SK-N-SH (cell line): ENCODE measurements at regions not wholly inside any gene's neighbourhood (a gene's known extent, or its start where the extent isn't known, plus 50 kb on each side); places are given as distances from the start of the nearest gene placed in this dataset.

ENCODE experiments used
- CTCF ChIA-PET: fragments of 300-600, 350-600 bp; formaldehyde crosslinking; extraction: SDS; loops from one replicate; lab custom pipeline; 2021; lab: Yijun Ruan, JAX
- POLR2A ChIA-PET: fragments of 350-600 bp; sonication (Branson Sonifier 250); formaldehyde crosslinking; extraction: SDS; loops from one replicate; lab custom pipeline; 2020; ENCODE audit warnings: antibody characterized with exemption, inconsistent platforms; lab: Yijun Ruan, JAX
- DNase-seq: peaks from one replicate; pipeline ENCODE4 v3.0.0; 2012
- H2AFZ ChIP-seq: fragments of 200-600 bp; sonication (generic); 2 replicates; pipeline ENCODE4 v1.8.1; 2016; ENCODE audit warnings: antibody characterized with exemption, mild to moderate bottlenecking, low read depth
- H3F3A ChIP-seq: fragments of 200-600 bp; sonication (generic); replicated peaks from 2 replicates; pipeline ENCODE3; 2016; ENCODE audit warnings: antibody characterized with exemption, mild to moderate bottlenecking; ENCODE audit not compliant: insufficient read depth
- H3K27ac ChIP-seq, 2 experiments: fragments of 200-500 bp in 1 of 2; fragments of 200-600 bp in 1 of 2; sonication (Bioruptor generic) in 1 of 2; sonication (generic), shearing (Covaris generic) in 1 of 2; 2 replicates each; pipeline versions ENCODE4 v1.5.1 to v1.6.1; 2014 to 2016; ENCODE audit warnings: low read depth in 2 of 2, inconsistent platforms in 1 of 2, low read length in 1 of 2, mild to moderate bottlenecking in 1 of 2, mixed read lengths in 1 of 2
- H3K27me3 ChIP-seq: fragments of 200-600 bp; sonication (generic), shearing (Covaris generic); 2 replicates; pipeline ENCODE4 v1.6.1; 2016; ENCODE audit warnings: mixed run types; ENCODE audit not compliant: insufficient read depth
- H3K36me3 ChIP-seq, 2 experiments: fragments of 200-500 bp in 1 of 2; fragments of 200-600 bp in 1 of 2; sonication (Bioruptor generic) in 1 of 2; sonication (generic) in 1 of 2; replicated peaks in 1 of 2; 2 replicates each; pipeline versions ENCODE3 to v1.5.1; 2014 to 2016; ENCODE audit warnings: low read length in 1 of 2, mild to moderate bottlenecking in 1 of 2; ENCODE audit not compliant: insufficient read depth in 2 of 2, control insufficient read depth in 1 of 2
- H3K4me1 ChIP-seq, 2 experiments: fragments of 200-500 bp in 1 of 2; fragments of 200-600 bp in 1 of 2; sonication (Bioruptor generic) in 1 of 2; sonication (generic), shearing (Covaris generic) in 1 of 2; 2 replicates each; pipeline versions ENCODE4 v1.5.1 to v1.6.1; 2014 to 2016; ENCODE audit warnings: low read depth in 1 of 2, low read length in 1 of 2, mixed run types in 1 of 2; ENCODE audit not compliant: insufficient read depth in 2 of 2, control insufficient read depth in 1 of 2
- H3K4me2 ChIP-seq: fragments of 200-600 bp; sonication (generic), shearing (Covaris generic); 2 replicates; pipeline ENCODE4 v1.6.1; 2017; ENCODE audit warnings: mixed run types
- H3K4me3 ChIP-seq, 2 experiments: fragments of 200-500 bp in 1 of 2; fragments of 200-600 bp in 1 of 2; sonication (Bioruptor generic) in 1 of 2; sonication (generic), shearing (Covaris generic) in 1 of 2; 2 replicates each; pipeline versions ENCODE4 v1.5.1 to v1.8.1; 2014 to 2016; ENCODE audit warnings: low read depth in 2 of 2, inconsistent platforms in 1 of 2, low read length in 1 of 2, mild to moderate bottlenecking in 1 of 2, mixed read lengths in 1 of 2, moderate library complexity in 1 of 2
- H3K79me2 ChIP-seq: fragments of 200-600 bp; sonication (generic); 2 replicates; pipeline ENCODE4 v1.8.1; 2017; ENCODE audit warnings: mild to moderate bottlenecking; ENCODE audit not compliant: insufficient read depth
- H3K9ac ChIP-seq: fragments of 200-600 bp; sonication (generic); 2 replicates; pipeline ENCODE4 v1.6.1; 2017; ENCODE audit warnings: mixed run types
- H3K9me2 ChIP-seq: fragments of 200-600 bp; sonication (generic); 2 replicates; pipeline ENCODE4 v1.6.1; 2017; ENCODE audit warnings: mixed run types
- H3K9me3 ChIP-seq: fragments of 200-600 bp; sonication (generic); 2 replicates; pipeline ENCODE4 v1.6.1; 2017; ENCODE audit warnings: mixed run types, mild to moderate bottlenecking, moderate library complexity
- H4K20me1 ChIP-seq: fragments of 200-600 bp; sonication (generic); 2 replicates; pipeline ENCODE4 v1.6.1; 2017; ENCODE audit warnings: mild to moderate bottlenecking, mixed run types; ENCODE audit not compliant: insufficient read depth
- CHD2 ChIP-seq: fragments of 150-350 bp; IDR thresholded peaks from 2 replicates; pipeline ENCODE4 v1.6.1; 2018; ENCODE audit warnings: low read length; ENCODE audit not compliant: partially characterized antibody
- CTCF ChIP-seq: fragments of 200-600 bp; sonication (generic); IDR thresholded peaks from 2 replicates; pipeline ENCODE4 v1.6.1; 2017; ENCODE audit warnings: antibody characterized with exemption, mild to moderate bottlenecking, moderate library complexity
- ELF1 ChIP-seq: IDR thresholded peaks from 2 replicates; pipeline ENCODE4 v1.4.0; 2012
- FOSL2 ChIP-seq: IDR thresholded peaks from 2 replicates; pipeline ENCODE4 v1.4.0; 2012; ENCODE audit warnings: low read depth, mild to moderate bottlenecking, moderate library complexity, borderline replicate concordance
- FOXJ3 ChIP-seq: sonication (generic); formaldehyde crosslinking; IDR thresholded peaks from 2 replicates; pipeline ENCODE4 v1.5.1; 2020; ENCODE audit warnings: mild to moderate bottlenecking, missing genetic modification reagents
- FOXM1 ChIP-seq: IDR thresholded peaks from 2 replicates; pipeline ENCODE4 v1.4.0; 2012; ENCODE audit warnings: low read depth, mild to moderate bottlenecking
- GABPA ChIP-seq: IDR thresholded peaks from 2 replicates; pipeline ENCODE4 v1.4.0; 2012; ENCODE audit warnings: low read depth, mild to moderate bottlenecking
- JUND ChIP-seq: IDR thresholded peaks from 2 replicates; pipeline ENCODE4 v1.4.0; 2012
- MEF2A ChIP-seq: IDR thresholded peaks from 2 replicates; pipeline ENCODE4 v1.4.0; 2012; ENCODE audit warnings: low read depth, borderline replicate concordance
- NFIC ChIP-seq: IDR thresholded peaks from 2 replicates; pipeline ENCODE4 v1.4.0; 2012; ENCODE audit warnings: borderline replicate concordance
- POLR2AphosphoS5 ChIP-seq: IDR thresholded peaks from 2 replicates; pipeline ENCODE4 v1.6.1; 2012; ENCODE audit warnings: low read depth, low read length
- RCOR1 ChIP-seq: fragments of 150-350 bp; IDR thresholded peaks from 2 replicates; pipeline ENCODE4 v1.6.1; 2017; ENCODE audit warnings: antibody characterized with exemption, low read length
- REST ChIP-seq: IDR thresholded peaks from 2 replicates; pipeline ENCODE4 v1.6.1; 2012; ENCODE audit warnings: mild to moderate bottlenecking, low read depth, low read length, moderate library complexity
- SIN3A ChIP-seq: IDR thresholded peaks from 2 replicates; pipeline ENCODE4 v1.6.1; 2012; ENCODE audit warnings: low read depth, mild to moderate bottlenecking, low read length, moderate library complexity, borderline replicate concordance
- TCF12 ChIP-seq: IDR thresholded peaks from 2 replicates; pipeline ENCODE4 v1.4.0; 2012
- WGBS: methylation state at CpG from one replicate; pipeline ENCODE4 v1.1.6; 2017; ENCODE audit warnings: low lambda C conversion rate; 5-methylcytosine and 5-hydroxymethylcytosine counted together
- TF ChIP-seq, protein P1 (sequence below): IDR thresholded peaks from 2 replicates; pipeline ENCODE4 v1.4.0; 2012; ENCODE audit warnings: low read depth
- TF ChIP-seq, protein P2 (sequence below): IDR thresholded peaks from 2 replicates; pipeline ENCODE4; 2012

GRCh38 chr15:96551722-96552121 is 221.2 kb downstream of the NR2F2 start:
- no peaks in the 10 kb centered on the region for H3K4me1 ChIP-seq
- no peaks in the 10 kb centered on the region for H3K27me3 ChIP-seq
- H2AFZ ChIP-seq, result no peak overlapping the region
- no peak overlapping the region for H3K4me3 ChIP-seq
- 21% methylated on average over 3 of the region's 3 CpGs for WGBS
- no peak for DNase-seq
- no peaks in the 10 kb centered on the region for H3K36me3 ChIP-seq
- H3K9me3 ChIP-seq, result no peaks in the 10 kb centered on the region
- H3K4me2 ChIP-seq, result no peak overlapping the region
- CTCF ChIA-PET, result no interaction called here
- H3K79me2 ChIP-seq, result no peaks in the 10 kb centered on the region
- H3K27ac ChIP-seq, result no peak overlapping the region
- POLR2A ChIA-PET, result no interaction called here
- no peaks in the 10 kb centered on the region for H3K9me2 ChIP-seq
- no peak for TF ChIP-seq FOXJ3 (CRISPR knock-in tag)
- TF ChIP-seq CHD2, result no peak
- no peak for TF ChIP-seq RCOR1
- TF ChIP-seq MEF2A, result no peak
- no peak for TF ChIP-seq GABPA
- no peak for TF ChIP-seq CTCF
- TF ChIP-seq SIN3A, result no peak
- no peak for TF ChIP-seq FOSL2
- TF ChIP-seq, protein P1, sequence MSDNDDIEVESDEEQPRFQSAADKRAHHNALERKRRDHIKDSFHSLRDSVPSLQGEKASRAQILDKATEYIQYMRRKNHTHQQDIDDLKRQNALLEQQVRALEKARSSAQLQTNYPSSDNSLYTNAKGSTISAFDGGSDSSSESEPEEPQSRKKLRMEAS, result no peak
- TF ChIP-seq, protein P2, sequence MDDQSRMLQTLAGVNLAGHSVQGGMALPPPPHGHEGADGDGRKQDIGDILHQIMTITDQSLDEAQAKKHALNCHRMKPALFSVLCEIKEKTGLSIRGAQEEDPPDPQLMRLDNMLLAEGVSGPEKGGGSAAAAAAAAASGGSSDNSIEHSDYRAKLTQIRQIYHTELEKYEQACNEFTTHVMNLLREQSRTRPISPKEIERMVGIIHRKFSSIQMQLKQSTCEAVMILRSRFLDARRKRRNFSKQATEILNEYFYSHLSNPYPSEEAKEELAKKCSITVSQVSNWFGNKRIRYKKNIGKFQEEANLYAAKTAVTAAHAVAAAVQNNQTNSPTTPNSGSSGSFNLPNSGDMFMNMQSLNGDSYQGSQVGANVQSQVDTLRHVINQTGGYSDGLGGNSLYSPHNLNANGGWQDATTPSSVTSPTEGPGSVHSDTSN, result no peak
- no peak for TF ChIP-seq TCF12
- H3K9ac ChIP-seq, result no peak overlapping the region
- H3F3A ChIP-seq, result no peaks in the 10 kb centered on the region
- no peaks in the 10 kb centered on the region for H4K20me1 ChIP-seq

DNA sequence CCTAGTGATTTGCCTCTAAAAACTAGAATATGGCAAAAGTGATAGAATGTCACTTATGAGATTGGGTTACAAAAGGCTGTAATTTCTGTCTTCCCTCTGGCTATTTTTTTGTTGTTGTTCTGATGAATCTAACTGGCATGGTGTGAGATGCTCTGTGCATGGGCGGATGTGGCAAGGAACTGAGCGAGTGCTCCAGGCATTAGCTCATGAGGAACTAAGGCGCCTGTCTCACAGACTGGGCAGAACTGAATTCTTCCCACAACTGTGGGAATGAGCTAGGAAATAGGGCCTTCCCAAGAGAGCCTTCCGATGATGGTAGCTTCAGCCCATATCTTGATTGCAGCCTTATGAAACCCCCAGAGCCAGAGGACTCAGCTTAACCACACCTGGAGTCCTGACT is 222.5 kb downstream of the NR2F2 start:
- TF ChIP-seq GABPA, result no peak
- TF ChIP-seq NFIC, result no peak
- no peak for TF ChIP-seq FOXM1
- no peak for TF ChIP-seq POLR2AphosphoS5
- no peak for TF ChIP-seq ELF1
- TF ChIP-seq JUND, result no peak
- no peak for TF ChIP-seq CTCF
- TF ChIP-seq, protein P2, result no peak
- TF ChIP-seq FOSL2, result no peak
- no peak for TF ChIP-seq SIN3A
- no peak for TF ChIP-seq REST
- ChIA-PET CTCF (no interaction called here), POLR2A (no interaction called here)
- Histone ChIP-seq H3K27me3 (no peaks in the 10 kb centered on the region), H2AFZ (no peak overlapping the region), H4K20me1 (no peaks in the 10 kb centered on the region), H3K9me3 (no peaks in the 10 kb centered on the region), H3K36me3 (no peaks in the 10 kb centered on the region), H3K4me1 (no peaks in the 10 kb centered on the region), H3K9me2 (no peaks in the 10 kb centered on the region), H3K4me2 (no peak overlapping the region), H3K27ac (no peak overlapping the region), H3F3A (no peaks in the 10 kb centered on the region), H3K79me2 (no peaks in the 10 kb centered on the region), H3K4me3 (no peak overlapping the region), H3K9ac (no peak overlapping the region)
- whole genome bisulfite sequencing, result 40% methylated on average over 4 of the region's 4 CpGs
- DNase-seq, result no peak
